NCI-H2196 treated with DMSO at 0.1 percent for 48 hours (cell line): ENCODE measurements at regions not wholly inside any gene's neighbourhood (a gene's known extent, or its start where the extent isn't known, plus 50 kb on each side); places are given as distances from the start of the nearest gene placed in this dataset.
"Not testable (repeated sequence)": the region's sequence is repeated elsewhere in the genome, so short reads cannot be mapped to it uniquely, and the experiment has no call there.

Experiments used
- DNase-seq: peaks from one replicate; lab custom pipeline; 2025; ENCODE audit not compliant: unreplicated experiment; lab: John Stamatoyannopoulos, UW

GRCh38 chr10:27390681-27391080 lies 113.4 kb upstream of the RAB18 start:
- no peak for DNase-seq

GRCh38 chr10:27388761-27389399 lies 115.2 kb upstream of the RAB18 start:
- DNase-seq = no peak

DNA sequence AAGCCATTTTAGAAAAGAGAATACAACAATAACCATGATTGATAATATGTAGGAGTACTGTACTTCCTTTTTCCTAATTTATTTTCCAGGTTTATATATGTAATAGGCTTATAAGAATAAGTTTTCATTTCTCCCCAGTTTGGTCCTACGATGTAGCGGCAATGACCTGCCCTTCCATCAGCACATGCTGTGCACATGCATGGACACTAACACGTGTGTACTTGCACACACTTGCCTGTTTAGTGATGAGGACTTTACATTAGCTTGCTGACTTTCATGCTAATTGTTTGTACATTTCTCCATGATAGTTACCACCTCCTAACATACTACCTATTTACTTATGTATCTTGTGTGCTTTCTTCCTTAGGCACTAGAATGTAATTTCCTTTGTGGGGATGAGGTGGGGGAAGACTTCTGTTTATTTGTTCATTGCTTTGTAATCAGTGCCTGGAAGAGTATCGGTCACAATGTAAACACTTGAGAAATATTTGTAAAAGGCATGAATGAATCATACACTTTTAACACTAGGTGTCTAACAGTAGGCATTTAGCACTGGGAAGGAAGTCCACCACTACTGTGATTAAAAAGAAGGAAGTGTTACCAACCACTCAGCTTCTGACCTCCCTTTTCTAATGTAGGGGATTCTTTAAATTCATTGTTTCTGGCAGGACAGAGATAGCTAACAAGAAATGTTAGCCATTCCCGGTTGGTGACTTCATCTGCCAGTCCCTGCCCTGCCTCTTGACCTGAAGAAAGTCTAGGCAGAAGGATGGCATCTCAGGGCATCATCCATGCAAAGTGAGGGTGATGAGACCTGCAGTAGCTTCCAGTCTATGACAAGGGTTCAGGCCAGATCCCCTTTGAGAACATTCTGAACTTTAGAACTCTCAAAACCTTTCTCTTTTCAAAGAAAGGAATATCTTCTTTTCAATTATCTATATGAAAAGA lies 120.2 kb upstream of the RAB18 start:
- DNase-seq = peak; percentile 49

- no peak for DNase-seq
Measured at GRCh38 chr10:27382176-27382575, 121.9 kb upstream of the RAB18 start.

- DNase-seq = no peak
Measured at GRCh38 chr10:27380929-27381358, 123.2 kb upstream of the RAB18 start.

DNA sequence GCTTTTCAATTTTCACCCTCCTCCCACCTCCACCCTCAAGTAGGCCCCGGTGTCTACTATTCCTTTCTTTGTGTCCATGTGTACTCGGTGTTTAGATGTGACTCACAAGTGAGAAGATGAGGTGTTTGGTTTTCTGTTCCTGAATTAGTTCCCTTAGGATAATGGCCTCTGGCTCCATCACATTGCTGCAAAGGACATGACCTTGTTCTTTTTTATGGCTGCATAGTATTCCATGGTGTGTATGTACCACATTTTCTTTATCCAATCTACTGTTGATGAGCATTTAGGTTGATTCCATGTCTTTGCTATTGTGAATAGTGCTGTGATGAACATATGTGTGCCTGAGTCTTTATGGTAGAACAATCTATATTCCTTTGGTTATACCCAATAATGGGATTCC lies 125.1 kb upstream of the RAB18 start:
- not testable (repeated sequence) for DNase-seq

GRCh38 chr10:27373566-27374160 lies 130.4 kb upstream of the RAB18 start:
- DNase-seq = no peak

DNA sequence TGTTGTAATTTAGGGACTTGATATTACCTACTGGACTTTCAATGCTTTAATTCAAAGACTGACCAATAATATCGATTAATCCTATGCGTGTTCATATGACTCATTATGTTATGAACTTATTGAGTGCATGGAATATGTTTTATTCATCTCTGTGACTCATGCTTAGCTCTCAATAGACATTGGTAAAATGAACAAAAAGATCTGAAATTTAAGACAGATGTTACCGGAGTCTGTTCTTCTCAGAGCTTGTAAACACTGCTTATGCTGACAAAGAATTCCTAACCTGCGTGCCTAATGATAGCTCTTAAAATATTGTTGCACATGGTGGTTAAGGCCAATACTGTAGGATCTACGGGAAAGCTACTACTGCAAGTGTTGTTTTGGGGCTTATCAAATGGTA lies 131.5 kb upstream of the ACBD5 start:
- DNase-seq = no peak

GRCh38 chr10:27371375-27371774 lies 130.8 kb upstream of the ACBD5 start:
- DNase-seq = not testable (repeated sequence)

DNA sequence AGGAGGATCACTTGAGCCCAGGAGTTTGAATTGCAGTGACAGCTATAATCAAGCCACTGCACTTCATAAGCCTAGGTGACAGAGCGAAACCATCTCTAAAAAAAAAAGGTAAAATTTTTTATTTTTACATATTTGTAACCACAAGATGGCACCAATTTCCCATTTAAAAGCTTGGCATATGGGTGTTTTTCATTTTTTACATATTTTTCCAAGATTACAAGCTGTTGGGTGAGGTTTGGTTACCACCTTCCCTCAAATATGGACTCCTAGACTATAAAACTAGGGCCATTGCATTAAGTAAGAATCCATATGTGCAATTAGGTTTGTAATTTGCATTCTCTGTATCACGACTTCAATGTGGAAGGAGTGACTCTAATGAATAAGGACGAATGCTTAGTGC lies 129.3 kb upstream of the ACBD5 start:
- DNase-seq = no peak

- DNase-seq = no peak
Measured at GRCh38 chr10:27368706-27369105, 128.1 kb upstream of the ACBD5 start.

GRCh38 chr10:27366769-27367168 lies 126.2 kb upstream of the ACBD5 start:
- DNase-seq = no peak

DNA sequence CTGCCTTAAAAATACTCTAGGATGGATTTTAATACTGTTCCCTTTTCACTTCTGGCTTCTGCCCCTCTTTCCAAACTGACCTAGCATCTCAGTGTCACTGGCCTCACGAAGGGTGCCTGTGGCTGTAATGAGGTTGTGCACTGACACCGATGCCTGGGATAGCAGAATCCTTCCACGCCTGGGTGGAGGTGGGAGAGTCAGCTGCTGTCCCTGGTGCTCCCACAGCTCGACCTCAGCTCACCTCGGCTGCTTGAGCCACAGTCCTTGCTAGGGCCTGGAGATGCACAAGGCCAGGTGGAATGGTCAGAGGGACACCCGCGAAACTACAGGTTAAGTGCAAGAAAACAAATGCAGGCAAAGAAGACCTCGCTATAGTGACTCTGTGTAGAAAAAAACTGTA lies 123.4 kb upstream of the ACBD5 start:
- DNase-seq = no peak

DNA sequence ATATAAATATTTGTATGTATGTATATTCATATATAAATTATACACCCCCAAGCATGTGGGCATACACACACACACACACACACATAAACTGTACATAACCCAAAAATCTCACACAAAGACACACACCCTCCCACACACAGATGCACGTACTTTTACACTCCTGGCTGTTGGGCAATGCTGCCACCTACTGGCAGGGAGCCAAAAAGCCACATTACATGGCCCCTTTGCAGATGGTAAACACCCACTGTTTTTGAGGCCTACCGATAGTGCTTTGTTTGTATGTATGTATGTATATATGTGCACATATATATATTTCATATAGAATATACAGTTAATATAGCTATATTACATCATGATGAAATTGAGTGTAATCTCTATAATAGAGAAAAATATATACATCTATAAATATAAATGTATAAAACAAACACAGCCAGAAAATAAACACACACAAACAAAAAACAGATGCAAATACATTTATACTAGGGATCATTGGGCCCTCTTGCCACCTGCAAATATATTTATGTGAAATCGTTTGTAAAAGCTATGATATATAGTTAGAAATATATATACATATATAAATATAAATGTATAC lies 120.1 kb upstream of the ACBD5 start:
- DNase-seq = peak; percentile 18

GRCh38 chr10:27359792-27360355 lies 119.3 kb upstream of the ACBD5 start:
- DNase-seq = no peak

- no peak for DNase-seq
Measured at GRCh38 chr10:27356738-27357137, 116.1 kb upstream of the ACBD5 start.

- DNase-seq = no peak
Measured at GRCh38 chr10:27355918-27356573, 115.4 kb upstream of the ACBD5 start.

DNA sequence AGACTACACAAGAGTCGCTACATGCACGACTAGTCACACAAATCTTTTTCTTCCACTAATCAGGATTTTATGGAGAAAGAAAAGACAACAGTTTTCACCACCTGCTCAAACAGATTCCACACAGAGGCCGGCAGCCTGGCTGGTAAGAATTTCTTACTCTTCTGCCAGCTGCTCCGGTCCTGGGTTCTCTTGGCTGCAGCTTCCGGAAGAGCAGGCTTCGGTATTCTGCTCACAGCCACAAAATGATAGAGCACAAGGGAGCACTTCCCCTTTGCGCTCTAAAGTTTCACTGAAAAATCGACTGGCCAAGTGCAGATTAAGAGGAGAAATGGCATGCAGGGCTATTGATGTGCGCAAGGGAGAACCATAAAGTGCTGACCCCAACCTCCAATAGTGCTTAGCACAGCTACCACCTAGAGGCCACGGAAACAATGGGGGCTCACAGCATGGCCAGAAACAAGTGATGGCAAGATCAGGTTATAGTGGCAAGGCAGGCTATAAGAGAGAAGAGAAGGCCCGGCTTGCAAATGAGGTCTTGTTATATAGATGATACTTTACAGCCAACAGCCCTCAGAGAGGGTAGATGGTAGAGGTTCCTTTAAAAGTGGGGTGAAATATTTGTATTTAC lies 114.2 kb upstream of the ACBD5 start:
- not testable (repeated sequence) for DNase-seq

DNA sequence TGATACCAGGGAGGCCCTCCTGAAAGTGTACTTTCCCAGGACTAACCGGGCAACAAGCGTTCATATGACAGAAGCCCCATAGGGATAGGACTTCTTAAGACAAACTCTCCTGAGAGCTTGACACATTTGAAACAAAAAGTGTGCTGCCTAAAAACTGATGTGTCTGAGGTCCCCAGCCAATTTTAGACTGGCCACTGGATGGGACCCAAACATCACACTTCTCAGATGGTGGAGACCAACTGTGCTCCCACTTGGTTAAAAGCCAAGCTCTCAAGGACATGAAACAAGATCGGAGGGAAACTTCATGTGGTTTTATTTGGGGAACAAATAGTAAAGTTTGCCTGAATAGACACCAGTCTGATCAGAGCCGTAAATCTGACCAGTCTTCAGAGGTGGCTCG lies 113.5 kb upstream of the ACBD5 start:
- not testable (repeated sequence) for DNase-seq

DNA sequence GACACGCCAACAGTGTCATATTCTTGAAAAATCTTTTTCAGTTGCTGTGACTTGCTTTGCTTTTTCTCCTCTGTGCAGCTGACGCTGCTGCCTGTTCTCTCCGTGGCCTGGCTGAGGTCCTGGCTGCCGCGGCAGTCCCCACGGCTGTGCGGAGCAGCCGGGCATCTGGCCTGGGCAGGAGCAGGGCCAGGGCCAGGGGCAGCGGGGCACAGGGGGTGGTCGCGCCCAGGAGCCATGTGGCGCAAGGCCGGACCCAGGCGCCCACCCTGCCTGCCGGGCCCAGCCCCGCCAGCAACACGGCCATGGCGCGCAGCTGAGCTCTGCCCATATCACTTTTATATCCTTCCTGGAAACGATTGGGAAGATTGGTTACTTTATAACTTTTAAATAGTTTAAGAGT lies 109.4 kb upstream of the ACBD5 start:
- no peak for DNase-seq
